Muscle layer of duodenum (tissue), 2 donors: ENCODE measurements at regions not wholly inside any gene's neighbourhood (a gene's known extent, or its start where the extent isn't known, plus 50 kb on each side); places are given as distances from the start of the nearest gene placed in this dataset.

Experiments used
- H3K27ac ChIP-seq: one replicate; pipeline ENCODE4 v1.7.0; 2013; ENCODE audit warnings: mild to moderate bottlenecking, low read length
- H3K27me3 ChIP-seq: one replicate; pipeline ENCODE4 v1.7.0; 2013; ENCODE audit warnings: low read depth, mild to moderate bottlenecking, control low read depth, low read length
- H3K36me3 ChIP-seq, 2 donors: one replicate each; pipeline ENCODE4 v1.7.0; 2013; ENCODE audit warnings: low read length in 2 of 2, control low read depth in 1 of 2, mild to moderate bottlenecking in 1 of 2; ENCODE audit not compliant: insufficient read depth in 2 of 2, control insufficient read depth in 1 of 2
- H3K4me1 ChIP-seq, 2 donors: one replicate each; pipeline ENCODE4 v1.7.0; 2013; ENCODE audit warnings: low read length in 2 of 2, mild to moderate bottlenecking in 2 of 2, control low read depth in 1 of 2, moderate library complexity in 1 of 2; ENCODE audit not compliant: insufficient read depth in 2 of 2, control insufficient read depth in 1 of 2
- H3K4me3 ChIP-seq, 2 donors: one replicate each; pipeline ENCODE4 v1.7.0; 2013; ENCODE audit warnings: low read length in 2 of 2, low read depth in 1 of 2, mild to moderate bottlenecking in 1 of 2
- H3K9me3 ChIP-seq, 2 donors: one replicate each; pipeline ENCODE4 v1.7.0; 2013; ENCODE audit warnings: low read length in 2 of 2, control low read depth in 1 of 2, mild to moderate bottlenecking in 1 of 2; ENCODE audit not compliant: control insufficient read depth in 1 of 2
- donor health status: healthy.

- Histone ChIP-seq H3K27me3 (no peaks in the 10 kb centered on the region), H3K9me3 (no peaks in the 10 kb centered on the region), H3K4me3 (no peak overlapping the region), H3K4me1 (no peaks in the 10 kb centered on the region), H3K27ac (no peak overlapping the region), H3K36me3 (no peaks in the 10 kb centered on the region)
Observed at GRCh38 chr9:106644661-106645060, 218.3 kb upstream of the ZNF462 start.

DNA sequence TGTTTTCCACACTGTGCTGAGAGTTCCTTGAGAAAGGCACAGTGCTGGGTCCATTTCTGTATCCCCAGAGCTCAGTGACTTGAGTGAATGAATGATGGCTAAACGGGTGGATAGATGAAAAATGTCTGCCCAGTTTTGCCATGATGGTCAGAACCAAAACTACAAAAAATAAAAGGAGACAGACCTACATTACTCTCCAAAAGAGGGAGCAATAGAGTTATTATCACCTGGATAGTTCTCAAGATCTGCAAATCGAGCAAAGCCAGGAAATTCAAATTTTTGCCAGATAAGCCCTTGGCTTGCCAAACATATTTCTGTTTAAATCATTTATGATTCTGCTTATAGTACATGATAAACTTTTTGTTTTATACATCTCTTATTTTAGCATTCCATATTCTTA lies 214.2 kb upstream of the ZNF462 start:
- H3K4me3 ChIP-seq: no peak overlapping the region
- no peaks in the 10 kb centered on the region for H3K36me3 ChIP-seq
- no peaks in the 10 kb centered on the region for H3K9me3 ChIP-seq
- H3K4me1 ChIP-seq: no peaks in the 10 kb centered on the region
- no peak overlapping the region for H3K27ac ChIP-seq
- H3K27me3 ChIP-seq: no peaks in the 10 kb centered on the region

- H3K9me3 ChIP-seq: no peaks in the 10 kb centered on the region
- no peaks in the 10 kb centered on the region for H3K4me1 ChIP-seq
- no peak overlapping the region for H3K4me3 ChIP-seq
- no peak overlapping the region for H3K27ac ChIP-seq
- H3K27me3 ChIP-seq: no peaks in the 10 kb centered on the region
- no peaks in the 10 kb centered on the region for H3K36me3 ChIP-seq
Observed at GRCh38 chr9:106649664-106650063, 213.3 kb upstream of the ZNF462 start.

- Histone ChIP-seq H3K27me3 (no peaks in the 10 kb centered on the region), H3K4me1 (no peaks in the 10 kb centered on the region), H3K36me3 (no peaks in the 10 kb centered on the region), H3K27ac (no peak overlapping the region), H3K4me3 (no peak overlapping the region), H3K9me3 (no peaks in the 10 kb centered on the region)
Observed at GRCh38 chr9:106653213-106653612, 209.8 kb upstream of the ZNF462 start.

DNA sequence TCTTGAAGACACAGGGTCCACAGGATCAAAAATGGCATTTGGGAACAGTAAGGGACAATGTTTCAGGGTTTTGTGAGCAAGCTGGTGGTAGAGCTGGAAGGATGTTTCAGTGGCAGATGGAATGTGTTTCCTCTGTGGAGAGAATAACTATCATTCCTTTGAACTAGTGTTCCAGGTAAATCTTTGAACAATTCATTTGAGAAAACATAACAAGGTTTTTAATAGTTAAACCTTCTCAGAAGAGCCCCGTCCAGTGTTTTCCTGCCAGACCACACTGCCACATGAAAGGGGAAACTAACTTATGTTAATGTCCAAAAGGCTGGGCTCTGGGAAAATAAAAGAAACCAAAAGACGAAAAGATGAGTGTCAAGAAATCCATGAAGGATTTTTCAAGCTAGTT lies 207.0 kb upstream of the ZNF462 start:
- H3K4me1 ChIP-seq: no peaks in the 10 kb centered on the region
- no peaks in the 10 kb centered on the region for H3K27me3 ChIP-seq
- H3K9me3 ChIP-seq: no peaks in the 10 kb centered on the region
- H3K27ac ChIP-seq: no peak overlapping the region
- H3K36me3 ChIP-seq: no peaks in the 10 kb centered on the region
- H3K4me3 ChIP-seq: no peak overlapping the region

DNA sequence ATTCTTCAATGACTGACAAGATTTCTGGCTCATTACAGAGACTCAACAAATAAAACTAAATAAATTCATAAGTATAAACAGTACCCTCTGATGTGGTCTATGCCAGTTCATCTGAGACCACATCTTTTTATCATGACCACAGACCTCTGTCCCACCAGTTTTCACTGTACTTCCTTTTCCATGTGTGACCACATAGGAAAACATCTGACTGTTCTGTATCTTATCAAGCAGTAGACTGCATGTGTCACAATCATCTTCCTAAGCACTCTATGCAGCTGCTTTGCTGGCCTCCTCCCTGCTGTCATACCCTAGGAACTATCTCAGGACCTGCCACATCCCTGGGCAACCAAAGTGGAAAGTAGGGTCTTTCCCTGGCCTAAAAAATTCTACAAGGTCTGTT lies 205.0 kb upstream of the ZNF462 start:
- Histone ChIP-seq H3K27me3 (no peaks in the 10 kb centered on the region), H3K27ac (no peak overlapping the region), H3K36me3 (no peaks in the 10 kb centered on the region), H3K4me1 (peaks cover 0 to 2% of the 10 kb centered on the region in 2 donors), H3K9me3 (no peaks in the 10 kb centered on the region), H3K4me3 (no peak overlapping the region)

DNA sequence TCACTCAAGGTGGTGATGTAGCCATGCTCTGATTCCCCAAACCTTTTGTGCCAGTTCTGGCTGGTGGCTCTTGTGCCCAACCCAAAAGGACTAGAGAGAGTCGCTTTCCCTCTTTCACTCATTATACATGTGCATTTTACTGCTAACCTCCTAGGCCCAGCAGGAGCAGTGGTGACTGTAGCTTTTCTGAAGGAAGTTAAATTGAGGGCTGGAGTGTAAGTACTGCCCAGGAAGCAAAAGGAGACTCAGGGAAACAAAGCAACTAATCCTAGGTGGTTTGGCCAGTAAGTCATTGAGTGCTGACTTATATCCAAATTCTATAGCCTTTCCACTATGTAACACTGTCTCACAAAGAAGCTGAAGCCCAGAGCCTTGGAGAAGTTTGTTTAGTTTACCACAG lies 194.4 kb upstream of the ZNF462 start:
- H3K27ac ChIP-seq: no peak overlapping the region
- no peak overlapping the region for H3K4me3 ChIP-seq
- no peaks in the 10 kb centered on the region for H3K27me3 ChIP-seq
- no peaks in the 10 kb centered on the region for H3K36me3 ChIP-seq
- H3K4me1 ChIP-seq: peaks cover 0 to 14% of the 10 kb centered on the region in 2 donors
- H3K9me3 ChIP-seq: no peaks in the 10 kb centered on the region

DNA sequence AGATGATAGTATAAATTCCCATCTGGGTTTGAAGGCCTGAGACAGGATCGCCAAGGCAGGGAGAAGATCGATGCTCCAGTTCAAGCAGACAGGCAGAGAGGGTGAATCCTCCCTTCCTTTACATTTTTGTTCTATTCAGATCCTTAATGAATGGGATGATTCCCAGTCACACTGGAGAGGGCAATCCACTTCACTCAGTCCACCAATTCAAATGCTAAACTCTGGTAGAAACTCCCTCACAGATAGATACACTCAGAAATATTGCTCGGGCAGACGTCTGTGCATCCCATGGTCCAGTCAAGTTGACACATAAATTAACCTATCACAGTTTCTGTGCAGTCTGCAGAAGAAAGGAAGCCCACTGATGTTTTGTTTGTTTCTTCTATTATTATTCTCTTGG lies 193.1 kb upstream of the ZNF462 start:
- H3K4me1 ChIP-seq: peaks cover 0 to 14% of the 10 kb centered on the region in 2 donors
- no peaks in the 10 kb centered on the region for H3K27me3 ChIP-seq
- no peak overlapping the region for H3K27ac ChIP-seq
- no peaks in the 10 kb centered on the region for H3K36me3 ChIP-seq
- H3K9me3 ChIP-seq: no peaks in the 10 kb centered on the region
- no peak overlapping the region for H3K4me3 ChIP-seq

DNA sequence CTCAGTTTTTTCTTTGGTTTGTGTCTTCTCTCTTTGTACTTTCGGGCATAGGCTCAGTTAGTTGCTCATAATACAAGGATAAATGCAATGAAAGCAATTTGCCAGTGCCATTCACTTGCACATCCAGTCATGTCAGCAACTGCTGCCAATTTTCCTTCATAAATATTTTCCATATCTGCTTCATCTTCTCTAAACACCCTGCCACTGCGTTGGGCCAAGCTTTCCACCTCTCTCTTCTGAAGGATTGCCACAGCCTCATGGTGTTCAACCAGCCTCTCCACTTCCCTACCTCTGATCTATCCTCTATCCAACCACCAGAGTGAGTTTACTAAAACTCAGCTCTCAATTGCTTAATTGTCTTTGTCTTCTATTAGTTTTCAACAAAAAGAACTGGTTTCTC lies 192.5 kb upstream of the ZNF462 start:
- Histone ChIP-seq H3K27ac (no peak overlapping the region), H3K27me3 (no peaks in the 10 kb centered on the region)

DNA sequence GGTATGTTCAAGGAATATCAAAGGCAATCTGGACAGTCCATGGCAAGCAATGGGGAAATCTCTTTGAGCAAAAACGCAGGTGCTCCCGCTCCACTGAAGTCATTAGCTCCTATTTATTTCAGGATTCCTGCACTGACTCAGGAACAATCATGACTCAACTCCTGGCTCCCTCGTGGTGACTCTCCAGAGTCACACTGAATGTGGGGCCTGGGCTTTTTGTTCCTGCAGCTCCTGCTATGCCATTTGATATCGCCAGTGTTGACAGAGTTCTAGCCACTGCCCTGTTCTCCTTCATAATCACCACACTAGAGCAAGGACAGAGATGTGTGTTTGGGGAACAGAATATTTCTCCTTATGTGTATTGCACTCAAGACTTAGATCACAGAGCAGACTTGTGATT lies 187.2 kb upstream of the ZNF462 start:
- Histone ChIP-seq H3K27me3 (no peaks in the 10 kb centered on the region), H3K4me1 (no peaks in the 10 kb centered on the region)

More for the DNA sequence above, 192.5 kb upstream of the ZNF462 start:
- no peaks in the 10 kb centered on the region for H3K9me3 ChIP-seq
- no peaks in the 10 kb centered on the region for H3K36me3 ChIP-seq
- no peak overlapping the region for H3K4me3 ChIP-seq
- peaks cover 0 to 14% of the 10 kb centered on the region in 2 donors for H3K4me1 ChIP-seq

GRCh38 chr9:106677374-106677773 lies 185.6 kb upstream of the ZNF462 start:
- Histone ChIP-seq H3K27me3 (no peaks in the 10 kb centered on the region), H3K4me3 (no peak overlapping the region), H3K4me1 (no peaks in the 10 kb centered on the region), H3K27ac (no peak overlapping the region), H3K36me3 (no peaks in the 10 kb centered on the region), H3K9me3 (no peaks in the 10 kb centered on the region)

More for the DNA sequence above, 187.2 kb upstream of the ZNF462 start:
- Histone ChIP-seq H3K4me3 (no peak overlapping the region), H3K27ac (no peak overlapping the region), H3K36me3 (no peaks in the 10 kb centered on the region), H3K9me3 (no peaks in the 10 kb centered on the region)

DNA sequence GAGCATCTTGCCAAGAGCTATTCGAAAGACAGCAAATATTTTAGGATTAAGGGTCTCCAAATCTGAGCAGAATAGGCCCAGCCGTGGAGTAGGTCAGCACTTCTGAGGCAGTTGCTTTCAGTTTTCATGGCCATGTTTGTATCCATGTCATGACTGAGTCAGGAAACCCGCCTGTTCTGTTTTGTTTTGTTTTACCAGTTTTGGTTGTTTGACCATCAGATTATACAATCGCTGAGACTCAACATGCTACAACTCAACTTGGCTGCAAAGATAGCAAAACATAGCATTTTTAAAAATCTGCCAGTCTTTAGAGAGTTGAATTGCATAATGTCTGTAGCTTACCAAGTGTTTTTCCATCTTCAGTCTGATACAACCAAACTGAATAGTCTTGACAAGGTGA lies 185.1 kb upstream of the ZNF462 start:
- Histone ChIP-seq H3K9me3 (no peaks in the 10 kb centered on the region), H3K4me1 (no peaks in the 10 kb centered on the region), H3K27ac (no peak overlapping the region), H3K36me3 (no peaks in the 10 kb centered on the region), H3K4me3 (no peak overlapping the region), H3K27me3 (no peaks in the 10 kb centered on the region)
